Prostate gland (tissue), 2 donors: ENCODE measurements at regions not wholly inside any gene's neighbourhood (a gene's known extent, or its start where the extent isn't known, plus 50 kb on each side); places are given as distances from the start of the nearest gene placed in this dataset.

ENCODE experiments used
- CTCF ChIP-seq, 4 experiments: fragments of 200-600 bp in 2 of 4; fragments of 450-650 bp in 2 of 4; sonication (generic) in 2 of 4; IDR thresholded peaks; 1 replicate in 3 of 4; 2 replicates in 1 of 4; pipeline ENCODE4 v1.5.1; 2016 to 2019; ENCODE audit warnings: antibody characterized with exemption in 4 of 4, mild to moderate bottlenecking in 2 of 4, moderate library complexity in 2 of 4
- POLR2A ChIP-seq: fragments of 450-650 bp; IDR thresholded peaks from one replicate; pipeline ENCODE4 v1.6.1; 2016; ENCODE audit warnings: antibody characterized with exemption, mild to moderate bottlenecking

GRCh38 chr5:167255926-167256325 lies 1035.5 kb upstream of the WWC1 start:
- no peak for TF ChIP-seq CTCF (IDR thresholded peaks at IDR 0.05)
- no peak for TF ChIP-seq POLR2A
